H1 (cell line): ENCODE measurements at regions not wholly inside any gene's neighbourhood (a gene's known extent, or its start where the extent isn't known, plus 50 kb on each side); places are given as distances from the start of the nearest gene placed in this dataset.

Experiments used
- BRCA1 ChIP-seq: IDR thresholded peaks from 2 replicates; pipeline ENCODE4 v1.6.1; 2012; ENCODE audit warnings: low read depth, low read length, improper control_type of control experiment
- CBX8 ChIP-seq: fragments of 300-800, 300-1000 bp; sonication (generic); IDR thresholded peaks from 2 replicates; pipeline ENCODE4 v1.7.1; 2016; ENCODE audit warnings: low read depth, low read length, borderline replicate concordance
- GTF2F1 ChIP-seq: IDR thresholded peaks from 2 replicates; pipeline ENCODE4 v1.6.1; 2012; ENCODE audit warnings: low read depth, low read length, improper control_type of control experiment, borderline replicate concordance
- JUND ChIP-seq: IDR thresholded peaks from 2 replicates; pipeline ENCODE4 v1.6.1; 2011; ENCODE audit warnings: mild to moderate bottlenecking, improper control_type of control experiment, low read length
- NRF1 ChIP-seq: IDR thresholded peaks from 2 replicates; pipeline ENCODE4 v1.6.1; 2011; ENCODE audit warnings: mild to moderate bottlenecking, low read depth, low read length, improper control_type of control experiment
- SIN3A ChIP-seq, 2 experiments: IDR thresholded peaks in 1 of 2; conservative IDR thresholded peaks in 1 of 2; 2 replicates each; pipeline ENCODE4 v1.6.1; 2011 to 2012; ENCODE audit warnings: low read length in 2 of 2, improper control_type of control experiment in 1 of 2, low read depth in 1 of 2, mild to moderate bottlenecking in 1 of 2
- SP2 ChIP-seq: IDR thresholded peaks from 2 replicates; pipeline ENCODE4 v1.6.1; 2012; ENCODE audit warnings: mild to moderate bottlenecking, low read length, inconsistent platforms
- SUZ12 ChIP-seq: fragments of 200-600 bp; sonication (generic); IDR thresholded peaks from 2 replicates; pipeline ENCODE4 v1.6.1; 2012; ENCODE audit warnings: mild to moderate bottlenecking, inconsistent platforms, low read length, moderate library complexity, mixed read lengths
- TEAD4 ChIP-seq: IDR thresholded peaks from 2 replicates; pipeline ENCODE4 v1.6.1; 2012; ENCODE audit warnings: low read depth, low read length, inconsistent platforms, mixed read lengths
- ZNF274 ChIP-seq: IDR thresholded peaks from 2 replicates; pipeline ENCODE4 v1.7.0; 2012; ENCODE audit warnings: low read length, borderline replicate concordance; ENCODE audit errors: extremely low read depth
- TF ChIP-seq, protein P1 (sequence below): IDR thresholded peaks from 2 replicates; pipeline ENCODE4 v1.6.1; 2012; ENCODE audit warnings: low read length, inconsistent platforms

GRCh38 chr14:40630471-40630870, 976.2 kb upstream of the LRFN5 start (continued):
- TF ChIP-seq, protein P1, sequence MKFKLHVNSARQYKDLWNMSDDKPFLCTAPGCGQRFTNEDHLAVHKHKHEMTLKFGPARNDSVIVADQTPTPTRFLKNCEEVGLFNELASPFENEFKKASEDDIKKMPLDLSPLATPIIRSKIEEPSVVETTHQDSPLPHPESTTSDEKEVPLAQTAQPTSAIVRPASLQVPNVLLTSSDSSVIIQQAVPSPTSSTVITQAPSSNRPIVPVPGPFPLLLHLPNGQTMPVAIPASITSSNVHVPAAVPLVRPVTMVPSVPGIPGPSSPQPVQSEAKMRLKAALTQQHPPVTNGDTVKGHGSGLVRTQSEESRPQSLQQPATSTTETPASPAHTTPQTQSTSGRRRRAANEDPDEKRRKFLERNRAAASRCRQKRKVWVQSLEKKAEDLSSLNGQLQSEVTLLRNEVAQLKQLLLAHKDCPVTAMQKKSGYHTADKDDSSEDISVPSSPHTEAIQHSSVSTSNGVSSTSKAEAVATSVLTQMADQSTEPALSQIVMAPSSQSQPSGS, result no peak
- no peak for TF ChIP-seq SIN3A (conservative IDR thresholded peaks at IDR 0.05 in 1 of 2, IDR thresholded peaks at IDR 0.05 in 1 of 2; ENCODE audit: low read depth in 1 of 2, low read length in 2 of 2)
- TF ChIP-seq CBX8, result no peak
- no peak for TF ChIP-seq NRF1
- no peak for TF ChIP-seq ZNF274
- TF ChIP-seq GTF2F1, result no peak
- no peak for TF ChIP-seq TEAD4
- no peak for TF ChIP-seq SUZ12
- TF ChIP-seq JUND, result no peak
- TF ChIP-seq SP2, result no peak
- no peak for TF ChIP-seq BRCA1
